A549 (cell line): ENCODE measurements at regions not wholly inside any gene's neighbourhood (a gene's known extent, or its start where the extent isn't known, plus 50 kb on each side); places are given as distances from the start of the nearest gene placed in this dataset.

Source experiments
- ATAC-seq, 2 experiments: fragments of 200-7000 bp in 1 of 2; fragments of >200 bp in 1 of 2; cut with Nextera tagmentation in 1 of 2; cut with Tn5 transposase in 1 of 2; 3 replicates each; pipeline versions ENCODE4 v1.8.0 to v1.9.1; 2018 to 2020; ENCODE audit warnings: mild to moderate bottlenecking in 1 of 2, moderate library complexity in 1 of 2
- CTCF ChIA-PET: fragments of 300-600 bp; sonication (Branson Sonifier 250); formaldehyde crosslinking; extraction: SDS; loops from one replicate; lab custom pipeline; 2021; ENCODE audit warnings: antibody characterized with exemption, inconsistent platforms; lab: Yijun Ruan, JAX
- POLR2A ChIA-PET: fragments of 350-600 bp; formaldehyde crosslinking; extraction: SDS; loops from one replicate; lab custom pipeline; 2021; ENCODE audit warnings: antibody characterized with exemption, inconsistent platforms; lab: Yijun Ruan, JAX
- DNase-seq, 2 experiments: peaks; one replicate each; pipeline versions ENCODE4 v3.0.0 to v3.0.0-alpha.2; 2011 to 2016; ENCODE audit warnings: low read depth in 1 of 2, low spot score in 1 of 2
- FAIRE-seq: peaks from 2 replicates; lab custom pipeline; 2011; peaks lifted over from hg19 to GRCh38; lab: Jason Lieb, UNC
- H3K27ac ChIP-seq, 2 experiments: fragments of >200 bp; sonication (Bioruptor Twin); formaldehyde crosslinking; 3 replicates each; pipeline ENCODE4 v1.5.1; 2016 to 2017
- H3K4me1 ChIP-seq: fragments of >200 bp; sonication (Bioruptor Twin); formaldehyde crosslinking; 3 replicates; pipeline ENCODE4 v1.6.1; 2016
- H3K4me2 ChIP-seq: fragments of >200 bp; sonication (Bioruptor Twin); formaldehyde crosslinking; 3 replicates; pipeline ENCODE4 v1.6.1; 2016
- H3K4me3 ChIP-seq: fragments of >200 bp; sonication (Bioruptor Twin); formaldehyde crosslinking; 3 replicates; pipeline ENCODE4 v1.5.1; 2016
- H3K9me3 ChIP-seq: fragments of >200 bp; sonication (Bioruptor Twin); formaldehyde crosslinking; 3 replicates; pipeline ENCODE4 v1.6.1; 2016
- CEBPB ChIP-seq, 2 experiments: fragments of >200 bp in 1 of 2; sonication (Bioruptor Twin) in 1 of 2; formaldehyde crosslinking in 1 of 2; IDR thresholded peaks; 2 replicates each; pipeline ENCODE4 v1.6.1; 2012 to 2016
- EHF ChIP-seq: fragments of 250-450 bp; sonication (Bioruptor Pico); IDR thresholded peaks from 2 replicates; pipeline ENCODE4 v1.5.0; 2020; ENCODE audit warnings: mild to moderate bottlenecking
- EP300 ChIP-seq, 2 experiments: fragments of >200 bp; sonication (Bioruptor Twin); formaldehyde crosslinking; IDR thresholded peaks; 2 replicates in 1 of 2; 3 replicates in 1 of 2; pipeline ENCODE4 v1.6.1; 2016 to 2017
- ESRRA ChIP-seq: fragments of 150-350 bp; IDR thresholded peaks from 2 replicates; pipeline ENCODE4 v1.6.1; 2014; ENCODE audit warnings: mild to moderate bottlenecking, low read length, borderline replicate concordance
- HMGXB4 ChIP-seq: fragments of 250-450 bp; sonication (Bioruptor Pico); IDR thresholded peaks from 2 replicates; pipeline ENCODE4 v1.5.0; 2021; ENCODE audit warnings: mild to moderate bottlenecking, moderate library complexity, borderline replicate concordance
- HOXB13 ChIP-seq: fragments of 250-450 bp; sonication (Bioruptor Pico); IDR thresholded peaks from 2 replicates; pipeline ENCODE4 v1.5.0; 2020; ENCODE audit warnings: low read depth, mild to moderate bottlenecking, moderate library complexity
- HOXB5 ChIP-seq: fragments of 250-450 bp; sonication (Bioruptor Pico); IDR thresholded peaks from 2 replicates; pipeline ENCODE4 v1.5.0; 2020; ENCODE audit warnings: mild to moderate bottlenecking, moderate library complexity
- JUN ChIP-seq, 2 experiments: fragments of >200 bp; sonication (Bioruptor Twin); formaldehyde crosslinking; IDR thresholded peaks; 2 replicates in 1 of 2; 3 replicates in 1 of 2; pipeline ENCODE4 v1.6.1; 2016 to 2017
- JUNB ChIP-seq: fragments of >200 bp; sonication (Bioruptor Twin); formaldehyde crosslinking; IDR thresholded peaks from 2 replicates; pipeline ENCODE4 v1.6.1; 2016
- MYC ChIP-seq: IDR thresholded peaks from 2 replicates; pipeline ENCODE4 v1.6.1; 2012; ENCODE audit warnings: mild to moderate bottlenecking, inconsistent platforms, low read length, improper control_type of control experiment, borderline replicate concordance
- NR3C1 ChIP-seq: fragments of >200 bp; sonication (Bioruptor Twin); formaldehyde crosslinking; IDR thresholded peaks from 3 replicates; pipeline ENCODE4 v1.6.1; 2017
- PBX3 ChIP-seq: IDR thresholded peaks from 2 replicates; pipeline ENCODE4 v1.6.1; 2012
- PHF8 ChIP-seq: fragments of 200-600 bp; sonication (generic); IDR thresholded peaks from 2 replicates; pipeline ENCODE4 v1.6.1; 2016; ENCODE audit warnings: low read depth, mild to moderate bottlenecking, antibody characterized with exemption, moderate library complexity, borderline replicate concordance
- POLR2AphosphoS2 ChIP-seq: conservative IDR thresholded peaks from 2 replicates; pipeline ENCODE4 v1.6.1; 2012; ENCODE audit warnings: low read length, improper control_type of control experiment, inconsistent platforms
- RARB ChIP-seq: fragments of 250-450 bp; sonication (Bioruptor Pico); IDR thresholded peaks from 2 replicates; pipeline ENCODE4 v1.8.0; 2021; ENCODE audit warnings: mild to moderate bottlenecking, moderate library complexity
- RCOR1 ChIP-seq: fragments of 150-350 bp; IDR thresholded peaks from 2 replicates; pipeline ENCODE4 v1.6.1; 2014; ENCODE audit warnings: antibody characterized with exemption, low read length, low read depth
- RNF2 ChIP-seq: fragments of 200-600 bp; sonication (generic); IDR thresholded peaks from 2 replicates; pipeline ENCODE4 v1.6.1; 2016; ENCODE audit warnings: low read depth, mild to moderate bottlenecking, antibody characterized with exemption, moderate library complexity, borderline replicate concordance
- SREBF2 ChIP-seq: fragments of 450-650 bp; IDR thresholded peaks from 2 replicates; pipeline ENCODE4 v1.6.1; 2014; ENCODE audit warnings: mild to moderate bottlenecking, moderate library complexity
- USF2 ChIP-seq: fragments of 450-650 bp; IDR thresholded peaks from 2 replicates; pipeline ENCODE4 v1.6.1; 2014; ENCODE audit warnings: antibody characterized with exemption
- WGBS: methylation state at CpG from one replicate; pipeline ENCODE4 v1.1.6; 2017; ENCODE audit errors: missing lambda C conversion rate; 5-methylcytosine and 5-hydroxymethylcytosine counted together

- Histone ChIP-seq H3K4me2 (no peak overlapping the region), H3K27ac (no peak overlapping the region), H3K4me3 (no peak overlapping the region), H3K4me1 (0 out of 3 replicates have a peak, but pooled peaks cover 5% of the 10 kb centered on the region), H3K9me3 (no peaks in the 10 kb centered on the region)
- WGBS, result 43% methylated on average over 17 of the region's 17 CpGs
- no peak for TF ChIP-seq ESRRA
- TF ChIP-seq HMGXB4 (CRISPR knock-in tag), result no peak
- no peak for TF ChIP-seq HOXB13
- no peak for TF ChIP-seq PHF8
- peak; percentile 34; the same call in 1 of the 2 replicates for TF ChIP-seq USF2
- peak in 1 of 2 experiments; percentile 17 for DNase-seq
- ATAC-seq, result peak in 1 of 2 experiments; percentile 20; a peak in 4 of 6 replicates
- FAIRE-seq, result no peak
- CTCF ChIA-PET, result interaction anchor here (0.6 kb wide), 1 partner anchor 34 kb away, joined by 4 read pairs; no protein-coding TSS in a partner anchor
- POLR2A ChIA-PET, result no interaction called here
These were observed 147.1 kb upstream of the RGMA start for GRCh38 chr15:93235926-93236780.

- 18% methylated on average over 5 of the region's 5 CpGs for WGBS
- TF ChIP-seq RNF2 (no peak), EHF (CRISPR knock-in tag) (no peak), RCOR1 (no peak), SREBF2 (no peak), PBX3 (no peak), CEBPB (IDR thresholded peaks at IDR 0.05) (no peak), EP300 (IDR thresholded peaks at IDR 0.05) (no peak), MYC (no peak), JUNB (no peak), HOXB5 (CRISPR knock-in tag) (no peak), USF2 (no peak), HOXB13 (no peak), ESRRA (no peak), JUN (IDR thresholded peaks at IDR 0.05) (no peak)
- DNase-seq (peak in 1 of 2 experiments; percentile 48), ATAC-seq (peak in 1 of 2 experiments; percentile 56; a peak in 3 of 6 replicates), FAIRE-seq (peak; percentile 13)
- 0 out of 3 replicates have a peak, but pooled peaks cover 5% of the 10 kb centered on the region for H3K4me1 ChIP-seq
- POLR2A ChIA-PET, result no interaction called here
- H3K27ac ChIP-seq, result no peak overlapping the region
- H3K9me3 ChIP-seq, result no peaks in the 10 kb centered on the region
- CTCF ChIA-PET, result interaction anchor here (1.0 kb wide), 1 partner anchor 29 kb away, joined by 3 read pairs; no protein-coding TSS in a partner anchor
- no peak overlapping the region for H3K4me3 ChIP-seq
- no peak overlapping the region for H3K4me2 ChIP-seq
These were observed 146.3 kb upstream of the RGMA start for GRCh38 chr15:93235269-93235668.

GRCh38 chr15:93233710-93234109, 144.7 kb upstream of the RGMA start:
- Histone ChIP-seq H3K27ac (no peak overlapping the region), H3K9me3 (no peaks in the 10 kb centered on the region), H3K4me2 (no peak overlapping the region), H3K4me3 (no peak overlapping the region), H3K4me1 (0 out of 3 replicates have a peak, but pooled peaks cover 5% of the 10 kb centered on the region)
- 47% methylated on average over 4 of the region's 4 CpGs for WGBS
- POLR2A ChIA-PET, result no interaction called here
- ATAC-seq (no peak), FAIRE-seq (no peak), DNase-seq (no peak)
- CTCF ChIA-PET, result no interaction called here
- no peak for TF ChIP-seq SREBF2
- no peak for TF ChIP-seq EP300 (IDR thresholded peaks at IDR 0.05)
- no peak for TF ChIP-seq POLR2AphosphoS2
- no peak for TF ChIP-seq JUN (IDR thresholded peaks at IDR 0.05)
- no peak for TF ChIP-seq RARB (CRISPR knock-in tag)
- no peak for TF ChIP-seq NR3C1
